ENCODE measurements at regions not wholly inside any gene's neighbourhood (a gene's known extent, or its start where the extent isn't known, plus 50 kb on each side); places are given as distances from the start of the nearest gene placed in this dataset.

GRCh38 chr20:8983478-8984345 is 85.2 kb upstream of the PLCB4 start:
- TF ChIP-seq CTCF (conservative IDR thresholded peaks at IDR 0.05; ENCODE audit: control insufficient read depth, insufficient read depth, low read depth, low read length): no peak
- no peak overlapping the region for H3K4me3 ChIP-seq (ENCODE audit: control insufficient read depth, low read depth, low read length)
- DNase-seq (ENCODE audit: low read depth): no peak

GRCh38 chr20:8986631-8987030 is 82.3 kb upstream of the PLCB4 start:
- DNase-seq (ENCODE audit: low read depth): no peak
- no peak overlapping the region for H3K4me3 ChIP-seq (ENCODE audit: control insufficient read depth, low read depth, low read length)
- TF ChIP-seq CTCF (conservative IDR thresholded peaks at IDR 0.05; ENCODE audit: control insufficient read depth, insufficient read depth, low read depth, low read length): no peak

- DNase-seq (ENCODE audit: low read depth): no peak
- H3K4me3 ChIP-seq (ENCODE audit: control insufficient read depth, low read depth, low read length): no peak overlapping the region
- TF ChIP-seq CTCF (conservative IDR thresholded peaks at IDR 0.05; ENCODE audit: control insufficient read depth, insufficient read depth, low read depth, low read length): no peak
Observed at GRCh38 chr20:8990770-8991169, 78.1 kb upstream of the PLCB4 start.

- H3K4me3 ChIP-seq (ENCODE audit: control insufficient read depth, low read depth, low read length): no peak overlapping the region
- no peak for TF ChIP-seq CTCF (conservative IDR thresholded peaks at IDR 0.05; ENCODE audit: control insufficient read depth, insufficient read depth, low read depth, low read length)
- no peak for DNase-seq (ENCODE audit: low read depth)
Observed at GRCh38 chr20:8994045-8994444, 74.8 kb upstream of the PLCB4 start.

GRCh38 chr20:8995761-8996160 is 73.1 kb upstream of the PLCB4 start:
- DNase-seq (ENCODE audit: low read depth): no peak

GRCh38 chr20:8996817-8997512 is 71.9 kb upstream of the PLCB4 start:
- DNase-seq (ENCODE audit: low read depth): no peak
- no peak for TF ChIP-seq CTCF (conservative IDR thresholded peaks at IDR 0.05; ENCODE audit: control insufficient read depth, insufficient read depth, low read depth, low read length)
- H3K4me3 ChIP-seq (ENCODE audit: control insufficient read depth, low read depth, low read length): no peak overlapping the region

More at GRCh38 chr20:8995761-8996160, 73.1 kb upstream of the PLCB4 start:
- no peak overlapping the region for H3K4me3 ChIP-seq (ENCODE audit: control insufficient read depth, low read depth, low read length)
- TF ChIP-seq CTCF (conservative IDR thresholded peaks at IDR 0.05; ENCODE audit: control insufficient read depth, insufficient read depth, low read depth, low read length): no peak
